Astrocyte (in vitro differentiated cells and primary cell): ENCODE measurements at regions not wholly inside any gene's neighbourhood (a gene's known extent, or its start where the extent isn't known, plus 50 kb on each side); places are given as distances from the start of the nearest gene placed in this dataset.

Experiments used
- CTCF ChIP-seq: IDR thresholded peaks from 2 replicates; pipeline ENCODE4 v1.5.1; 2011; ENCODE audit warnings: low read depth, mild to moderate bottlenecking, inconsistent platforms, low read length, moderate library complexity; ENCODE audit not compliant: insufficient read depth
- EZH2 ChIP-seq: IDR thresholded peaks from 2 replicates; pipeline ENCODE4 v1.6.1; 2012; ENCODE audit warnings: mild to moderate bottlenecking, low read length, inconsistent platforms; ENCODE audit not compliant: insufficient read depth

GRCh38 chr5:74420220-74420619 lies 220.3 kb downstream of the ENC1 start:
- TF ChIP-seq CTCF, result no peak
- no peak for TF ChIP-seq EZH2
